ENCODE measurements at regions not wholly inside any gene's neighbourhood (a gene's known extent, or its start where the extent isn't known, plus 50 kb on each side); places are given as distances from the start of the nearest gene placed in this dataset.

DNA sequence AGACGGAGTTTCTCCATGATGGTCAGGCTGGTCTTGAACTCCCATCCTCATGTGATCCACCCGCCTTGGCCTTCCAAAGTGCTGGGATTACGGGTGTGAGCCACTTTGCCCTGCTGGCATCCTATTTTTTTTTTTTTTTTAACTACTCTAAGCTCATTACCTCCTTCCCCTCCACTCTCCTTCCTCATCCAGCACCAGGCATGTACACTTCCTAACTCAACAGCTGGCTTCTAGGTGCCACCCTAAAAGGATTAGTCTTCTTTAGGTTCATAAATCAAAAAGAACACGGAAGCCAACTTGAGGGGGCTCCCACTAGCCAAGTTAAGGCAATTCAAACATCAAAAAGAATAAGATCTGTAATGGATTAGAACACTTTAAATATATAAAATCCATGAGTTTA is 70.6 kb upstream of the TEX51 start:
- no peak overlapping the region for H3K27ac ChIP-seq (ENCODE audit: low read depth, low read length)
- TF ChIP-seq, protein P1, sequence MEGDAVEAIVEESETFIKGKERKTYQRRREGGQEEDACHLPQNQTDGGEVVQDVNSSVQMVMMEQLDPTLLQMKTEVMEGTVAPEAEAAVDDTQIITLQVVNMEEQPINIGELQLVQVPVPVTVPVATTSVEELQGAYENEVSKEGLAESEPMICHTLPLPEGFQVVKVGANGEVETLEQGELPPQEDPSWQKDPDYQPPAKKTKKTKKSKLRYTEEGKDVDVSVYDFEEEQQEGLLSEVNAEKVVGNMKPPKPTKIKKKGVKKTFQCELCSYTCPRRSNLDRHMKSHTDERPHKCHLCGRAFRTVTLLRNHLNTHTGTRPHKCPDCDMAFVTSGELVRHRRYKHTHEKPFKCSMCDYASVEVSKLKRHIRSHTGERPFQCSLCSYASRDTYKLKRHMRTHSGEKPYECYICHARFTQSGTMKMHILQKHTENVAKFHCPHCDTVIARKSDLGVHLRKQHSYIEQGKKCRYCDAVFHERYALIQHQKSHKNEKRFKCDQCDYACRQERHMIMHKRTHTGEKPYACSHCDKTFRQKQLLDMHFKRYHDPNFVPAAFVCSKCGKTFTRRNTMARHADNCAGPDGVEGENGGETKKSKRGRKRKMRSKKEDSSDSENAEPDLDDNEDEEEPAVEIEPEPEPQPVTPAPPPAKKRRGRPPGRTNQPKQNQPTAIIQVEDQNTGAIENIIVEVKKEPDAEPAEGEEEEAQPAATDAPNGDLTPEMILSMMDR (IDR thresholded peaks at IDR 0.05; ENCODE audit: low read depth, low read length), result no peak
- CTCF ChIA-PET, result interaction anchor here (0.6 kb wide), 1 partner anchor 65 kb away, joined by 5 read pairs; no protein-coding TSS in a partner anchor
- POLR2A ChIA-PET, result no interaction called here
- no peaks in the 10 kb centered on the region for H3K9me3 ChIP-seq (ENCODE audit: control insufficient read depth, insufficient read depth, low read length)
- no peak overlapping the region for H3K4me3 ChIP-seq (ENCODE audit: low read depth, low read length)
- DNase-seq (ENCODE audit: low read depth, low spot score), result no peak
- no peaks in the 10 kb centered on the region for H3K27me3 ChIP-seq (ENCODE audit: control insufficient read depth, insufficient read depth, low read length)

DNA sequence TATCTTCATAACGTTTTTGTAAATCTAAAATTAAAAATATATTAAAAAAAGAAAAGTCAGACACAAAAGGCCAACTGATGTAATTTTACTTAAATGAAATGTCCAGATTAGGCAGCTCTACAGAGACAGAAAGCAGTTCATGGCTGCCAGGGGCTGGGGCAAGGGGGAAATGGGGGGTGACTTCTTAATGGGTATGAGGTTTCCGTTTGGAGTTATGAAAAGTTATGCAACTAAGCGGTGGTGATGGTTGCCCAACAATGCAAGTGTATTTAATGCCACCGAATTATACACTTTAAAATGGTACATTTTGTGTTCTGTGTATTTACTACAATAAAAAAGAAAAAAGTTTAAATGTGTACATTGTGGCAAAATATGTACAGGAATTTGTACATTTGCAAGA is 70.2 kb upstream of the TEX51 start:
- ChIA-PET CTCF (interaction anchor here (0.6 kb wide), 1 partner anchor 64 kb away, joined by 5 read pairs; no protein-coding TSS in a partner anchor), POLR2A (no interaction called here)
- no peak for DNase-seq (ENCODE audit: low read depth, low spot score)
- Histone ChIP-seq H3K27ac (ENCODE audit: low read depth, low read length) (no peak overlapping the region), H3K27me3 (ENCODE audit: control insufficient read depth, insufficient read depth, low read length) (no peaks in the 10 kb centered on the region), H3K9me3 (ENCODE audit: control insufficient read depth, insufficient read depth, low read length) (no peaks in the 10 kb centered on the region), H3K4me3 (ENCODE audit: low read depth, low read length) (no peak overlapping the region)
- TF ChIP-seq, protein P1 (IDR thresholded peaks at IDR 0.05; ENCODE audit: low read depth, low read length), result no peak

DNA sequence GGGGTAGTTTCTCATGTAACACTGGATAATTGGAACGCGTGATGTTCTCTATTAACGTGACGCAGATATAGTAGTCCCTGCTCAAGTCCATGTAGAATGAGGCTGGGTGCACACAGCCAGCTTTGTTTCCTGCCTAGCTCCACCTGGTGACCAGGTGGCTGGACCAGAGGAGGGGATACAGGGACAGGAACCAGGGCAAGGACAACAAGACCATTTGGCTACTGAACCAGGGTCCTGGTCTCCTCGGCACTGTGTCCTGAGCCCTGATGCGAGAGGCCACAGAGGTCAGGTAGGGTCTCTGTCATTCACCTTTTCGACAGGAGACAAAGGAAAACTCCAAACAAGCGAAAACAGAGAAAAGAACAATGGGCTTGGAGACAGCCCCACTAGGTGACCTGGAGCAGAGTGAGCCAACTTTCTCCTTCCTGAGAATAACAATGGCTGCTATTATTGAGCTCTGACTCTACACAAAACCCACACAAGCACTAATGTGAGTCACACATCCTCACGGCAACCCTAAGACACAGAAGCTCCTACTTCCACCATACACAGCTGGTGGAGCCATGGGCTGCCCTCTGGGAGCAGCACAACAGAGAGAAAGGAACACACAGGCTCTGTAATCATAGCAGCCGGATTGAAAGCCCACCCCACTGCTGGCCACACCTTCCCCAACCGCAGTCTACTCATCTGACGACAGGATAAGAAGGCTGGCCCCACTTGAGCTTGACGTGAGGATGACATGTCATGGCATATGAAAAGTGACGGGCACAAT is 67.3 kb upstream of the TEX51 start:
- POLR2A ChIA-PET, result no interaction called here
- no peaks in the 10 kb centered on the region for H3K9me3 ChIP-seq (ENCODE audit: control insufficient read depth, insufficient read depth, low read length)
- DNase-seq (ENCODE audit: low read depth, low spot score), result no peak
- H3K4me3 ChIP-seq (ENCODE audit: low read depth, low read length), result no peak overlapping the region
- H3K27me3 ChIP-seq (ENCODE audit: control insufficient read depth, insufficient read depth, low read length), result no peaks in the 10 kb centered on the region
- no peak overlapping the region for H3K27ac ChIP-seq (ENCODE audit: low read depth, low read length)
- CTCF ChIA-PET, result interaction anchor here (1.4 kb wide), 1 partner anchor 54 kb away, joined by 3 read pairs; no protein-coding TSS in a partner anchor
- TF ChIP-seq, protein P1 (IDR thresholded peaks at IDR 0.05; ENCODE audit: low read depth, low read length), result no peak

DNA sequence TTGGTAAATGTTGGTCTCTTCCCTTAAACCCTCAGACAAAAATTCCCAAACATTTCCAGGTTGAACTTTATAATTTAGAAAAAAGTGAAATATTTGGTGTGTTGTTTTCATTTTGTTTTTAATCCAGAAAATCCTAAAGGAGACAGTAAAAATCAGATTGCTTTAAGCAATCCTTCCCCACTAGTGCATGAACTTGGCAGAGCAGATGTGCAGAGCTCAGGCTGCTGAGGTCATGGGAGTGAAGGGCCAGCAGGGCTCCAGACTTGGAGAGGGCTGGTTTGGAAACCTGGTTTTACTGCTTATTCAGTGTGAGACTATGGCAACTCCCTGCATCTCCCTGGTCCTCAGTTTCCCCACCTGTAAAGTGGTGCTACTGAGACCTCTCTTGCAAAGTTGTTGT is 66.7 kb upstream of the TEX51 start:
- ChIA-PET CTCF (no interaction called here), POLR2A (no interaction called here)
- Histone ChIP-seq H3K27ac (ENCODE audit: low read depth, low read length) (no peak overlapping the region), H3K9me3 (ENCODE audit: control insufficient read depth, insufficient read depth, low read length) (no peaks in the 10 kb centered on the region), H3K4me3 (ENCODE audit: low read depth, low read length) (no peak overlapping the region), H3K27me3 (ENCODE audit: control insufficient read depth, insufficient read depth, low read length) (no peaks in the 10 kb centered on the region)
- DNase-seq (ENCODE audit: low read depth, low spot score), result no peak
- TF ChIP-seq, protein P1 (IDR thresholded peaks at IDR 0.05; ENCODE audit: low read depth, low read length), result no peak

DNA sequence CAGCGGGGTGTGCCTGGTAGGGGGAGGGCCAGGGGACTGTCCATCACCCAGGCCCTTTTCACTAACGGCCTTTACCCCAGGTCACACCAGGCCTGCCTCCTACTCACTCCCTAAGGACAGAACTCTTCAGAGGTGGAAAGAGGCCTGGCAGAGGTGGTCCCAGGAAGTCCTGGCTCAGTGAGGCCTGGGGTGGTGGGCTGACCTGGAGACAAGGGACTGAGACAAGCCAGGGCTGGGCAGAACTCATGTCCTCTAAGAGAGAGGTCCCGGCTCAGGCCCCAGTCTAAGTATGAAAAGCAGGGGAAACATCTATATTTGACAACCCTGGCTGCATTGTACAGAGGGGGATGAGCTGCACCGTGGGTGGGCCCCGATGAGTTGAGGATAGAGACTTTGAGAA is 65.9 kb upstream of the TEX51 start:
- H3K9me3 ChIP-seq (ENCODE audit: control insufficient read depth, insufficient read depth, low read length), result no peaks in the 10 kb centered on the region
- no peak overlapping the region for H3K27ac ChIP-seq (ENCODE audit: low read depth, low read length)
- no peaks in the 10 kb centered on the region for H3K27me3 ChIP-seq (ENCODE audit: control insufficient read depth, insufficient read depth, low read length)
- no peak overlapping the region for H3K4me3 ChIP-seq (ENCODE audit: low read depth, low read length)
- POLR2A ChIA-PET, result no interaction called here
- CTCF ChIA-PET, result no interaction called here
- TF ChIP-seq, protein P1 (IDR thresholded peaks at IDR 0.05; ENCODE audit: low read depth, low read length), result no peak
- no peak for DNase-seq (ENCODE audit: low read depth, low spot score)
